ENCODE measurements at regions not wholly inside any gene's neighbourhood (a gene's known extent, or its start where the extent isn't known, plus 50 kb on each side); places are given as distances from the start of the nearest gene placed in this dataset.

- TF ChIP-seq CSRNP3 (CRISPR knock-in tag; IDR thresholded peaks at IDR 0.05) (no peak), ZFP30 (CRISPR knock-in tag; IDR thresholded peaks at IDR 0.05) (no peak), ZNF8 (CRISPR knock-in tag; IDR thresholded peaks at IDR 0.05) (no peak), ISL1 (CRISPR knock-in tag; IDR thresholded peaks at IDR 0.05) (no peak), ZNF565 (CRISPR knock-in tag; conservative IDR thresholded peaks at IDR 0.05; ENCODE audit: low read depth) (no peak)
These were observed 272.5 kb upstream of the LRRC7 start (continued) for GRCh38 chr1:69295265-69295664.

GRCh38 chr1:69305621-69306020, 262.1 kb upstream of the LRRC7 start:
- ATAC-seq = no peak
- TF ChIP-seq TSHZ2 (CRISPR knock-in tag; IDR thresholded peaks at IDR 0.05) (no peak), OSR1 (CRISPR knock-in tag; IDR thresholded peaks at IDR 0.05) (no peak), SNAI2 (CRISPR knock-in tag; IDR thresholded peaks at IDR 0.05) (no peak), ARNTL (CRISPR knock-in tag; IDR thresholded peaks at IDR 0.05; ENCODE audit: borderline replicate concordance, low read depth) (no peak), CSDC2 (CRISPR knock-in tag; IDR thresholded peaks at IDR 0.05) (no peak), ZFP3 (CRISPR knock-in tag; IDR thresholded peaks at IDR 0.05) (no peak), BACH2 (CRISPR knock-in tag; IDR thresholded peaks at IDR 0.05; ENCODE audit: borderline replicate concordance) (no peak)

GRCh38 chr1:69312055-69312732, 255.5 kb upstream of the LRRC7 start:
- no peak for ATAC-seq
- no peak for TF ChIP-seq TCF4 (CRISPR knock-in tag; IDR thresholded peaks at IDR 0.05; ENCODE audit: borderline replicate concordance)
- no peak for TF ChIP-seq ZC3H10 (CRISPR knock-in tag; IDR thresholded peaks at IDR 0.05)
- no peak for TF ChIP-seq TOX (CRISPR knock-in tag; IDR thresholded peaks at IDR 0.05; ENCODE audit: borderline replicate concordance)
- no peak for TF ChIP-seq CSRNP3 (CRISPR knock-in tag; IDR thresholded peaks at IDR 0.05)
- TF ChIP-seq PATZ1 (CRISPR knock-in tag; IDR thresholded peaks at IDR 0.05; ENCODE audit: borderline replicate concordance) = no peak
- TF ChIP-seq CSDC2 (CRISPR knock-in tag; IDR thresholded peaks at IDR 0.05) = no peak
- no peak for TF ChIP-seq GLIS3 (CRISPR knock-in tag; IDR thresholded peaks at IDR 0.05)
- TF ChIP-seq ZFP30 (CRISPR knock-in tag; IDR thresholded peaks at IDR 0.05) = no peak
- no peak for TF ChIP-seq ARNTL (CRISPR knock-in tag; IDR thresholded peaks at IDR 0.05; ENCODE audit: borderline replicate concordance, low read depth)
- TF ChIP-seq POU6F1 (CRISPR knock-in tag; IDR thresholded peaks at IDR 0.05; ENCODE audit: borderline replicate concordance, low read depth) = no peak
- TF ChIP-seq ESRRG (CRISPR knock-in tag; IDR thresholded peaks at IDR 0.05) = no peak
- no peak for TF ChIP-seq TSHZ2 (CRISPR knock-in tag; IDR thresholded peaks at IDR 0.05)
- TF ChIP-seq ZNF565 (CRISPR knock-in tag; conservative IDR thresholded peaks at IDR 0.05; ENCODE audit: low read depth) = no peak
- TF ChIP-seq OSR1 (CRISPR knock-in tag; IDR thresholded peaks at IDR 0.05) = no peak
- no peak for TF ChIP-seq ZNF70 (CRISPR knock-in tag; IDR thresholded peaks at IDR 0.05)
- no peak for TF ChIP-seq CREB5 (CRISPR knock-in tag; IDR thresholded peaks at IDR 0.05; ENCODE audit: low read depth)
- no peak for TF ChIP-seq PPARA (CRISPR knock-in tag; IDR thresholded peaks at IDR 0.05; ENCODE audit: borderline replicate concordance)
- no peak for TF ChIP-seq SNAI2 (CRISPR knock-in tag; IDR thresholded peaks at IDR 0.05)
